ENCODE measurements at regions not wholly inside any gene's neighbourhood (a gene's known extent, or its start where the extent isn't known, plus 50 kb on each side); places are given as distances from the start of the nearest gene placed in this dataset.

- TF ChIP-seq ZBTB33 (IDR thresholded peaks at IDR 0.05; ENCODE audit: extremely low read depth, insufficient replicate concordance, low read length) (no peak), ATF3 (IDR thresholded peaks at IDR 0.05) (no peak), JUND (IDR thresholded peaks at IDR 0.05) (no peak), EZH2phosphoT487 (IDR thresholded peaks at IDR 0.05; ENCODE audit: borderline replicate concordance) (no peak), ZFX (IDR thresholded peaks at IDR 0.05) (no peak), EGR1 (IDR thresholded peaks at IDR 0.05; ENCODE audit: low read depth) (no peak), MAX (IDR thresholded peaks at IDR 0.05) (no peak)
- Histone ChIP-seq H3K9me2 (ENCODE audit: insufficient read depth) (no peaks in the 10 kb centered on the region), H3K36me3 (ENCODE audit: control insufficient read depth in 1 of 2, insufficient read depth in 2 of 2, low read length in 2 of 2) (no peaks in the 10 kb centered on the region), H3K4me3 (replicated peaks in 1 of 2; ENCODE audit: low read depth in 1 of 2, low read length in 2 of 2) (no peak overlapping the region), H3K4me1 (ENCODE audit: control insufficient read depth in 1 of 2, insufficient read depth in 2 of 2, low read length in 2 of 2) (no peaks in the 10 kb centered on the region), H3K27me3 (ENCODE audit: insufficient read depth, low read length) (no peaks in the 10 kb centered on the region), H2AFZ (ENCODE audit: low read depth, low read length, poor library complexity, severe bottlenecking) (no peak overlapping the region), H3K27ac (ENCODE audit: low read depth, low read length) (no peak overlapping the region), H4K20me1 (ENCODE audit: insufficient read depth) (no peaks in the 10 kb centered on the region), H3K9ac (ENCODE audit: low read length) (no peak overlapping the region), H3K79me2 (ENCODE audit: insufficient read depth, low read length) (no peaks in the 10 kb centered on the region), H3K9me3 (ENCODE audit: control insufficient read depth in 1 of 2, insufficient read depth in 1 of 2, low read depth in 1 of 2, low read length in 2 of 2) (peaks cover 5% of the 10 kb centered on the region in 2 experiments; a peak in 2 of 4 replicates), H3K4me2 (ENCODE audit: low read length) (no peak overlapping the region)
- RAD21 ChIA-PET (ENCODE audit: low non-redundant PET in 1 of 2, low total read pairs in 2 of 2, uncharacterized antibody in 2 of 2, unreplicated experiment in 2 of 2) = no interaction called here
- DNase-seq (ENCODE audit: low read depth, low spot score) = no peak
- BruUV-seq (replicated peaks) = no TSS peak
- POLR2A ChIA-PET = no interaction called here
- intact Hi-C loops (cut with micrococcal nuclease) = no loop called here
- ATAC-seq = no peak
- CTCF ChIA-PET = no interaction called here
Observed at GRCh38 chr5:67699560-67699959, 503.0 kb upstream of the CD180 start.

- no TSS peak for BruUV-seq (replicated peaks)
- Histone ChIP-seq H3K9ac (ENCODE audit: low read length) (no peak overlapping the region), H3K4me1 (ENCODE audit: control insufficient read depth in 1 of 2, insufficient read depth in 2 of 2, low read length in 2 of 2) (no peaks in the 10 kb centered on the region), H3K9me3 (ENCODE audit: control insufficient read depth in 1 of 2, insufficient read depth in 1 of 2, low read depth in 1 of 2, low read length in 2 of 2) (no peaks in the 10 kb centered on the region), H2AFZ (ENCODE audit: low read depth, low read length, poor library complexity, severe bottlenecking) (no peak overlapping the region), H3K79me2 (ENCODE audit: insufficient read depth, low read length) (no peaks in the 10 kb centered on the region), H3K36me3 (ENCODE audit: control insufficient read depth in 1 of 2, insufficient read depth in 2 of 2, low read length in 2 of 2) (no peaks in the 10 kb centered on the region), H3K9me2 (ENCODE audit: insufficient read depth) (no peaks in the 10 kb centered on the region), H3K27me3 (ENCODE audit: insufficient read depth, low read length) (no peaks in the 10 kb centered on the region), H3K27ac (ENCODE audit: low read depth, low read length) (no peak overlapping the region), H3K4me3 (replicated peaks in 1 of 2; ENCODE audit: low read depth in 1 of 2, low read length in 2 of 2) (no peak overlapping the region), H4K20me1 (ENCODE audit: insufficient read depth) (no peaks in the 10 kb centered on the region), H3K4me2 (ENCODE audit: low read length) (no peak overlapping the region)
- no peak for DNase-seq (ENCODE audit: low read depth, low spot score)
- RAD21 ChIA-PET (ENCODE audit: low non-redundant PET in 1 of 2, low total read pairs in 2 of 2, uncharacterized antibody in 2 of 2, unreplicated experiment in 2 of 2) = no interaction called here
- intact Hi-C loops (cut with micrococcal nuclease) = no loop called here
- TF ChIP-seq ZBTB33 (IDR thresholded peaks at IDR 0.05; ENCODE audit: extremely low read depth, insufficient replicate concordance, low read length) = no peak
- TF ChIP-seq ZFX (IDR thresholded peaks at IDR 0.05) = no peak
- TF ChIP-seq POLR2A (IDR thresholded peaks at IDR 0.05; ENCODE audit: borderline replicate concordance, extremely low read depth, insufficient read depth, insufficient read length) = no peak
- no peak for TF ChIP-seq SP1 (IDR thresholded peaks at IDR 0.05; ENCODE audit: low read depth)
- no peak for TF ChIP-seq POLR2AphosphoS5 (IDR thresholded peaks at IDR 0.05; ENCODE audit: low read depth, low read length)
- TF ChIP-seq CTCF (IDR thresholded peaks at IDR 0.05 in 2 of 3, conservative IDR thresholded peaks at IDR 0.05 in 1 of 3; ENCODE audit: borderline replicate concordance in 1 of 3, insufficient read depth in 1 of 3, low read depth in 2 of 3, low read length in 2 of 3) = no peak
- no peak for TF ChIP-seq CBX3 (IDR thresholded peaks at IDR 0.05; ENCODE audit: low read depth)
- ATAC-seq = no peak
- POLR2A ChIA-PET = no interaction called here
- CTCF ChIA-PET = no interaction called here
Observed at GRCh38 chr5:67696446-67696845, 499.8 kb upstream of the CD180 start.
